ENCODE measurements at regions not wholly inside any gene's neighbourhood (a gene's known extent, or its start where the extent isn't known, plus 50 kb on each side); places are given as distances from the start of the nearest gene placed in this dataset.

DNA sequence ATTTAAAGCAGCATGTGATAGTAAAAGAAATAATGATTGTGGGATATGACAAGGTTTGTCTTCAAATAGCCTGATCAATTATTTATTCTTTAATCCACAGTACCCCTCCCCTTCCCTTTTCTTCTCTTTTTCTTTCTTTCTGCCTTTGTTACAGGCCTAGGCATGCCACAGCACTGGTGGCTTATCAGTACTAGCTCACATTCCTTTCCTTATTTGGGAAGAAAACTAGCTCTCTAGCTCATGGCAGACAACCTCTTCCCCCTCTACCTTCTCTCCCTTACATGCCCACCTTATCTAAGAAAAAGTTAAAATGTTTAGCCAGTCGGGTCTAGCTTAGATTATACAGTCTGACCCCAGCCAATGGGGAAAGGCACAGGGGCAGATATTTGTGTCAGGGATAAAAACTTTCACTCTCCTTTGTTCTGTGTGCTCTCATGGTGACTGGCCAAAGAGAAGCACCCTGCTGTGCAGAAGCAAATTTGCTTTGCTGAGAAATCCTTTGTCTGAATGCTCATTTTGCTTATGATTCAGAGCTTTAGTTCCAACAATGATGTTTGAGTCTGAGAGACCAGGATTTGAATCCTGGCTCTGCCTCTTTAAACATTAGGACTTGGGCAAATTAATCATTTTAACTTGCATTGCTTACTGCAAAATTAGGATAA is 75.8 kb upstream of the CDH12 start:
- no peaks in the 10 kb centered on the region for H3K27me3 ChIP-seq (ENCODE audit: control insufficient read depth, insufficient read depth, low read length)
- H3K9me3 ChIP-seq (ENCODE audit: control insufficient read depth, insufficient read depth, low read length) = no peaks in the 10 kb centered on the region
- DNase-seq (ENCODE audit: low read depth, low spot score) = no peak
- no peak overlapping the region for H3K27ac ChIP-seq (ENCODE audit: low read depth, low read length)
- TF ChIP-seq, protein P1, sequence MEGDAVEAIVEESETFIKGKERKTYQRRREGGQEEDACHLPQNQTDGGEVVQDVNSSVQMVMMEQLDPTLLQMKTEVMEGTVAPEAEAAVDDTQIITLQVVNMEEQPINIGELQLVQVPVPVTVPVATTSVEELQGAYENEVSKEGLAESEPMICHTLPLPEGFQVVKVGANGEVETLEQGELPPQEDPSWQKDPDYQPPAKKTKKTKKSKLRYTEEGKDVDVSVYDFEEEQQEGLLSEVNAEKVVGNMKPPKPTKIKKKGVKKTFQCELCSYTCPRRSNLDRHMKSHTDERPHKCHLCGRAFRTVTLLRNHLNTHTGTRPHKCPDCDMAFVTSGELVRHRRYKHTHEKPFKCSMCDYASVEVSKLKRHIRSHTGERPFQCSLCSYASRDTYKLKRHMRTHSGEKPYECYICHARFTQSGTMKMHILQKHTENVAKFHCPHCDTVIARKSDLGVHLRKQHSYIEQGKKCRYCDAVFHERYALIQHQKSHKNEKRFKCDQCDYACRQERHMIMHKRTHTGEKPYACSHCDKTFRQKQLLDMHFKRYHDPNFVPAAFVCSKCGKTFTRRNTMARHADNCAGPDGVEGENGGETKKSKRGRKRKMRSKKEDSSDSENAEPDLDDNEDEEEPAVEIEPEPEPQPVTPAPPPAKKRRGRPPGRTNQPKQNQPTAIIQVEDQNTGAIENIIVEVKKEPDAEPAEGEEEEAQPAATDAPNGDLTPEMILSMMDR (IDR thresholded peaks at IDR 0.05; ENCODE audit: low read depth, low read length) = no peak
- ChIA-PET CTCF (no interaction called here), POLR2A (no interaction called here)
- no peak overlapping the region for H3K4me3 ChIP-seq (ENCODE audit: low read depth, low read length)

- no peaks in the 10 kb centered on the region for H3K27me3 ChIP-seq (ENCODE audit: control insufficient read depth, insufficient read depth, low read length)
- no peak overlapping the region for H3K27ac ChIP-seq (ENCODE audit: low read depth, low read length)
- POLR2A ChIA-PET = no interaction called here
- no peak overlapping the region for H3K4me3 ChIP-seq (ENCODE audit: low read depth, low read length)
- no peaks in the 10 kb centered on the region for H3K9me3 ChIP-seq (ENCODE audit: control insufficient read depth, insufficient read depth, low read length)
- TF ChIP-seq, protein P1 (IDR thresholded peaks at IDR 0.05; ENCODE audit: low read depth, low read length) = no peak
- CTCF ChIA-PET = no interaction called here
- DNase-seq (ENCODE audit: low read depth, low spot score) = no peak
Observed at GRCh38 chr5:22926574-22926973, 73.4 kb upstream of the CDH12 start.

GRCh38 chr5:22918511-22918910 is 65.4 kb upstream of the CDH12 start:
- Histone ChIP-seq H3K9me3 (ENCODE audit: control insufficient read depth, insufficient read depth, low read length) (no peaks in the 10 kb centered on the region), H3K27me3 (ENCODE audit: control insufficient read depth, insufficient read depth, low read length) (no peaks in the 10 kb centered on the region), H3K4me3 (ENCODE audit: low read depth, low read length) (no peak overlapping the region), H3K27ac (ENCODE audit: low read depth, low read length) (no peak overlapping the region)
- ChIA-PET CTCF (interaction anchor here (0.5 kb wide), 1 partner anchor 278 kb away, joined by 3 read pairs; no protein-coding TSS in a partner anchor), POLR2A (no interaction called here)
- DNase-seq (ENCODE audit: low read depth, low spot score) = no peak
- TF ChIP-seq, protein P1 (IDR thresholded peaks at IDR 0.05; ENCODE audit: low read depth, low read length) = no peak

DNA sequence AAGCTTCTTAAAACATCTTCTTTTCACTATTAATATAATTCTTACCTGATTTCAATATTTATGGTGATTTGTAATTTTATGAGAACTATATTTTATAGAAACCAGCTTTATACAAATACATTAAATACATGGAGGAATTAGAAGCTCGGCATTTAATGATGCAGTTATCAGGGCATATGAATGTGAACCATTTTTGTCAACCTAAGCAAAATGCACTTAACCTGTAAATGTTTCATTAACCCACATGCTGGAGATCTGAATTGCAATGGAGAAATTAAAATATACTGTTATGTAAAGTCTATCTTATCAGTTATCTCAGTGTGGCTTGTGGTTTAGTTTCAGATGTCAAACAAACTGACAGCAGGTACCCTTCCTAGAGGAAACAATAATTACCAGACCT is 63.2 kb upstream of the CDH12 start:
- TF ChIP-seq, protein P1 (IDR thresholded peaks at IDR 0.05; ENCODE audit: low read depth, low read length) = no peak
- Histone ChIP-seq H3K27ac (ENCODE audit: low read depth, low read length) (no peak overlapping the region), H3K27me3 (ENCODE audit: control insufficient read depth, insufficient read depth, low read length) (no peaks in the 10 kb centered on the region), H3K9me3 (ENCODE audit: control insufficient read depth, insufficient read depth, low read length) (no peaks in the 10 kb centered on the region), H3K4me3 (ENCODE audit: low read depth, low read length) (no peak overlapping the region)
- ChIA-PET CTCF (no interaction called here), POLR2A (no interaction called here)
- no peak for DNase-seq (ENCODE audit: low read depth, low spot score)

GRCh38 chr5:22911019-22911418 is 57.9 kb upstream of the CDH12 start:
- CTCF ChIA-PET = no interaction called here
- no peaks in the 10 kb centered on the region for H3K27me3 ChIP-seq (ENCODE audit: control insufficient read depth, insufficient read depth, low read length)
- TF ChIP-seq, protein P1 (IDR thresholded peaks at IDR 0.05; ENCODE audit: low read depth, low read length) = no peak

More at GRCh38 chr5:22911019-22911418, 57.9 kb upstream of the CDH12 start:
- Histone ChIP-seq H3K27ac (ENCODE audit: low read depth, low read length) (no peak overlapping the region), H3K9me3 (ENCODE audit: control insufficient read depth, insufficient read depth, low read length) (no peaks in the 10 kb centered on the region), H3K4me3 (ENCODE audit: low read depth, low read length) (no peak overlapping the region)
- DNase-seq (ENCODE audit: low read depth, low spot score) = no peak
- POLR2A ChIA-PET = no interaction called here
